Right lobe of liver (tissue), 4 donors: ENCODE measurements at regions not wholly inside any gene's neighbourhood (a gene's known extent, or its start where the extent isn't known, plus 50 kb on each side); places are given as distances from the start of the nearest gene placed in this dataset.

ENCODE experiments used
- POLR2A ChIP-seq: fragments of 450-650 bp; IDR thresholded peaks from one replicate; pipeline ENCODE4 v1.6.1; 2017; ENCODE audit warnings: antibody characterized with exemption, mild to moderate bottlenecking
- TF ChIP-seq, protein P1 (sequence below), 4 donors: fragments of 200-600 bp in 3 of 4; fragments of 450-650 bp in 1 of 4; IDR thresholded peaks; one replicate each; pipeline versions ENCODE4 v1.5.1 to v1.8.0; 2016 to 2022; ENCODE audit warnings: antibody characterized with exemption in 4 of 4, mild to moderate bottlenecking in 2 of 4
- donor health status: DM: no; HTN: no; CAD: no.
- donor health status: DM: no; HTN: no; CAD: no.
- donor health status: DM: no; HTN: yes; CAD: no.

DNA sequence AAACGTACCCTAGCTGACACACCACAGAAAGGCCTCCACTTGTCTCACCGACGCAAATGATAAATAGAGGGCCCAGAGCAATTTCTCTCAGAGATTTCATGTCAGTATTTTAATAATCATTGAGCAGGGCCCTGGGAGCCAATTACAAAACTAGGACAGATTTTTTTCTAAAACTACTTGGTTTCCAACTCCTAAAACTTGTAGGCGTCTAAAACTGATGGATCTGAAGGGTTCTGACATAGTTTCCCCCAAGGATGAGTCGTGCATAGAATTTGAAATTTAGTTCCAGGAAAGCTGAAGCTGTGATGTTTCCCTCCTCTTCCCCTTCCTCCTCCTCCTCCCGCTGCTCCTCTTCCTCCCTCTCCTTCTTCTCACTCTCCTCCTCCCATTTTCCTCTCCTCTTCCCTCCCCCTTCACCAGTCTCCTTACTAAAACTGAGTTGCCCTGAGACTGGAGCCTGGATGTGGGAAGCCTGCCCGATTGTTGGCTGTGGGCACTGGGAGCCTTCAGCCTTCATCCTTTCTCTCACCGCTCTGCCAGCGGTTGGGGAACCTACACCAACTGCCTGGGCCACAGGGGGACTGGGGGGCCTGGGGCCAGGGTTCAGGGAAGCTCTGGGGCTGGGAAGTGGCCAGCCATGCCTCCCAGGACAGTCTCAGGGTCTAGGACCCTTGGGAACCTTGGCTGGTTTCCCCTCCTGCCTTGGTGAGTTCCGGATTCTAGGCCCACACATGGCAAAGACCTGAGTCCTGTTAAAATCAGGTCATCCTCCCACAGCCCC is 73.9 kb upstream of the SLC6A11 start:
- TF ChIP-seq, protein P1, sequence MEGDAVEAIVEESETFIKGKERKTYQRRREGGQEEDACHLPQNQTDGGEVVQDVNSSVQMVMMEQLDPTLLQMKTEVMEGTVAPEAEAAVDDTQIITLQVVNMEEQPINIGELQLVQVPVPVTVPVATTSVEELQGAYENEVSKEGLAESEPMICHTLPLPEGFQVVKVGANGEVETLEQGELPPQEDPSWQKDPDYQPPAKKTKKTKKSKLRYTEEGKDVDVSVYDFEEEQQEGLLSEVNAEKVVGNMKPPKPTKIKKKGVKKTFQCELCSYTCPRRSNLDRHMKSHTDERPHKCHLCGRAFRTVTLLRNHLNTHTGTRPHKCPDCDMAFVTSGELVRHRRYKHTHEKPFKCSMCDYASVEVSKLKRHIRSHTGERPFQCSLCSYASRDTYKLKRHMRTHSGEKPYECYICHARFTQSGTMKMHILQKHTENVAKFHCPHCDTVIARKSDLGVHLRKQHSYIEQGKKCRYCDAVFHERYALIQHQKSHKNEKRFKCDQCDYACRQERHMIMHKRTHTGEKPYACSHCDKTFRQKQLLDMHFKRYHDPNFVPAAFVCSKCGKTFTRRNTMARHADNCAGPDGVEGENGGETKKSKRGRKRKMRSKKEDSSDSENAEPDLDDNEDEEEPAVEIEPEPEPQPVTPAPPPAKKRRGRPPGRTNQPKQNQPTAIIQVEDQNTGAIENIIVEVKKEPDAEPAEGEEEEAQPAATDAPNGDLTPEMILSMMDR (IDR thresholded peaks at IDR 0.05): no peak
- no peak for TF ChIP-seq POLR2A
